Ascending aorta (tissue), 2 donors: ENCODE measurements at regions not wholly inside any gene's neighbourhood (a gene's known extent, or its start where the extent isn't known, plus 50 kb on each side); places are given as distances from the start of the nearest gene placed in this dataset.

Experiments
- DNase-seq, 2 donors: peaks; one replicate each; pipeline ENCODE4 v3.0.0-alpha.2; 2019; ENCODE audit warnings: low spot score in 2 of 2
- H3K27ac ChIP-seq, 2 donors: fragments of 200-600 bp; sonication (generic); one replicate each; pipeline ENCODE4 v1.5.1; 2016 to 2017; ENCODE audit warnings: mild to moderate bottlenecking in 1 of 2
- H3K27me3 ChIP-seq: fragments of 200-600 bp; sonication (generic); one replicate; pipeline ENCODE4 v1.5.1; 2017
- H3K36me3 ChIP-seq, 2 donors: fragments of 200-600 bp; sonication (generic); one replicate each; pipeline ENCODE4 v1.5.1; 2016
- H3K4me1 ChIP-seq, 2 donors: fragments of 200-600 bp; sonication (generic); one replicate each; pipeline ENCODE4 v1.5.1; 2016 to 2017; ENCODE audit warnings: mild to moderate bottlenecking in 1 of 2
- H3K4me3 ChIP-seq, 2 donors: fragments of 200-600 bp; sonication (generic); one replicate each; pipeline ENCODE4 v1.5.1; 2016 to 2017; ENCODE audit warnings: mild to moderate bottlenecking in 1 of 2
- H3K9me3 ChIP-seq, 2 donors: fragments of 200-600 bp; sonication (generic); one replicate each; pipeline ENCODE4 v1.5.1; 2016
- intact Hi-C: fragments of 100-400 bp; cut with DNase I; formaldehyde crosslinking; loops from one replicate; pipeline ENCODE4 v1.15.1; 2023
- TF ChIP-seq, protein P1 (sequence below), 3 experiments: fragments of 200-600 bp in 2 of 3; fragments of 450-650 bp in 1 of 3; sonication (generic) in 2 of 3; IDR thresholded peaks; one replicate each; pipeline ENCODE4 v1.5.1; 2016 to 2019; ENCODE audit warnings: antibody characterized with exemption in 3 of 3, mild to moderate bottlenecking in 1 of 3, moderate library complexity in 1 of 3

DNA sequence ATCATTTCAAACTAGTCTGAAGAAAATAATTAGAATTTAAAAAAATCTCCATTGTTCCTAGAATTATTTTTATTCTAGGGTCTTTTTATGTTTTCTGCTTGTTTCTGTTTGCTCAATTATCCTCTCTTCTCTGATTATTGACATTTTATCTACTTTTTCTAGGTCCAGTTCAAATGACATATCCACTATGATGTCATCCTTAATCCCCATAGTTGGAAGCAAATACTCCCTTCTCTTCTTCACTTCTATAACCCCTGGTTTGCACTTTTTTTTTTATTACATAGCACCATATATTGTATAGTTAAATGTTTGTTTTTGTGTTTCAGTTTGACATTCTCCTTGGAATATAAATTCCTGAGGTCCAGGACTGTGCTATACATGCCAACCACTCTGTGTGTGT is 82.6 kb downstream of the CT47B1 start:
- TF ChIP-seq, protein P1, sequence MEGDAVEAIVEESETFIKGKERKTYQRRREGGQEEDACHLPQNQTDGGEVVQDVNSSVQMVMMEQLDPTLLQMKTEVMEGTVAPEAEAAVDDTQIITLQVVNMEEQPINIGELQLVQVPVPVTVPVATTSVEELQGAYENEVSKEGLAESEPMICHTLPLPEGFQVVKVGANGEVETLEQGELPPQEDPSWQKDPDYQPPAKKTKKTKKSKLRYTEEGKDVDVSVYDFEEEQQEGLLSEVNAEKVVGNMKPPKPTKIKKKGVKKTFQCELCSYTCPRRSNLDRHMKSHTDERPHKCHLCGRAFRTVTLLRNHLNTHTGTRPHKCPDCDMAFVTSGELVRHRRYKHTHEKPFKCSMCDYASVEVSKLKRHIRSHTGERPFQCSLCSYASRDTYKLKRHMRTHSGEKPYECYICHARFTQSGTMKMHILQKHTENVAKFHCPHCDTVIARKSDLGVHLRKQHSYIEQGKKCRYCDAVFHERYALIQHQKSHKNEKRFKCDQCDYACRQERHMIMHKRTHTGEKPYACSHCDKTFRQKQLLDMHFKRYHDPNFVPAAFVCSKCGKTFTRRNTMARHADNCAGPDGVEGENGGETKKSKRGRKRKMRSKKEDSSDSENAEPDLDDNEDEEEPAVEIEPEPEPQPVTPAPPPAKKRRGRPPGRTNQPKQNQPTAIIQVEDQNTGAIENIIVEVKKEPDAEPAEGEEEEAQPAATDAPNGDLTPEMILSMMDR (IDR thresholded peaks at IDR 0.05): no peak
- no peak for DNase-seq
- intact Hi-C loops: no loop called here
- Histone ChIP-seq H3K4me3 (no peak overlapping the region), H3K27me3 (no peaks in the 10 kb centered on the region), H3K27ac (no peak overlapping the region), H3K36me3 (no peaks in the 10 kb centered on the region), H3K9me3 (no peaks in the 10 kb centered on the region), H3K4me1 (peaks cover 0 to 9% of the 10 kb centered on the region in 2 donors)

DNA sequence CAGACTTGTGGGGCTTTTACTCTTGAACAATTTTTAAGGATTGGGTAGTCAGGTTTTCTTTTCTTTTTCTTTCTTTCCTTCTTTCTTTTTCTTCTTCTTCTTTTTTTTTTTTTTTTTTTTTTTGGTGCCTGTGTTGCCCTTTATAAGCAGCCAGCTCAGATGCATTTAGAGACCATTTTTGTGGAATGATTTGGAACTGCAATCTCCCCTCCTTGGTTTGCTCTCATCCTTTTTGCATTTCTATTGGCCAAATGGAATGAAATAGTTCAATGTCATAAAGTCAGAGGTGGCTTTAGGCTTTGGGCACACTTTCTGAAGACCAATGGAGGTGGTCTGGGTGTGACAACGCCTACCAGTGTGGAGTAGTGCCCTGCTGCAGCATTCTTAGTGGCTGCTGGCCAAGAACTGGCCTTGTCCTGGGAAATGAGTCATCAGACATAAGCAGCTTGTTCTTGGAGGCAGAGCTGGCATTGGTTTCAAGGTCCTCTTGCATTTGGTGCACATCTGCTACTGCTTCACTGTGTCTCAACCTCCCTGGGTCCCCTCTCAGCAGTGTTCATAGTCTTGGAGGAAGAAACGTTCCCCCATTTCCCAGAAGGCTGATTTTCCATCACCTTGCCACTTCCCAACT is 84.5 kb downstream of the CT47B1 start:
- Histone ChIP-seq H3K27me3 (no peaks in the 10 kb centered on the region), H3K9me3 (no peaks in the 10 kb centered on the region), H3K4me3 (no peak overlapping the region), H3K4me1 (peaks cover 0 to 9% of the 10 kb centered on the region in 2 donors), H3K36me3 (no peaks in the 10 kb centered on the region), H3K27ac (no peak overlapping the region)
- peak; percentile 14 to 75 for DNase-seq
- intact Hi-C loops: no loop called here
- TF ChIP-seq, protein P1 (IDR thresholded peaks at IDR 0.05): no peak

DNA sequence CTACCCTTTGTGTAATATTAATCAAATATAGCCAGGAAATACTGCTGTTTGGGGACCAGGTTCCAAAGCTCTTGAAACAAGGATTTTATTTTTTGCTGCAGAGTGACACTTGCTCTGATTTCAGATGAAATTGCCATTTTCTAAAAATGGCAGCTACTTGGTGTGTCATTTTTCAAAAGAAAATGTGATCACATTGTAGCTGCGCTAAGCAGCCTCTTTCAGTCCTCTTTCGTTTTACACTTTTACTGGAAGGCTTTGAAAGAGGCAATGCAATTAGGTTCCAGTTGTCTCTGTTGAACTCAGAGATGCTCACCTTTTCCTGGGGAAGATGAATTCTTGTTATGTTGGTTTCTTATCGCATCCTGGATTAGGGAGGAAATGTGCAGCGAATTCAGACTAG is 85.1 kb downstream of the CT47B1 start:
- H3K27ac ChIP-seq: no peak overlapping the region
- TF ChIP-seq, protein P1 (IDR thresholded peaks at IDR 0.05): no peak
- H3K9me3 ChIP-seq: no peaks in the 10 kb centered on the region
- H3K36me3 ChIP-seq: no peaks in the 10 kb centered on the region
- no peak overlapping the region for H3K4me3 ChIP-seq
- H3K27me3 ChIP-seq: no peaks in the 10 kb centered on the region
- DNase-seq: no peak
- H3K4me1 ChIP-seq: peaks cover 0 to 9% of the 10 kb centered on the region in 2 donors
- intact Hi-C loops: no loop called here

DNA sequence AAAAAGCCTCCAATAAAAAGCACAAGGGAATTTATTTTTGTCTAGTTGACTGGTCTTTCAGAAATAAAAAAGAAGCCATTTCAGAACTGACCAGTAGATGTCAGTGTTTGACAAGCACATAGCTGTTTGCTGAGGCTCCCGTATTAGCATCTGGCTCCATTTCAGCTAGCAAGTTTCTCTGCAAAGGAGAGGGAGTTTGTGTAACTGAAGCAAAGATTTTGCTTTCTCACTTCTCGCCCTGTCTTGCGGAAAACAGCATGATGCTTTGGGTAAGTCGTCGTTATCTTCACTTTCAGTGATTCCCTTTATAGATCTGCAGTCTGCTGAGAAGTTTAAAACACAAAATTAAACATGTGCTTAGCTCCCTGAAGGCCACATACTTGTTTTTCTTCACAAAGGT is 85.5 kb downstream of the CT47B1 start:
- DNase-seq: no peak
- TF ChIP-seq, protein P1 (IDR thresholded peaks at IDR 0.05): peak in 2 of 3 experiments; percentile 78 to 83
- peaks cover 0 to 9% of the 10 kb centered on the region in 2 donors for H3K4me1 ChIP-seq
- intact Hi-C loops: no loop called here
- no peak overlapping the region for H3K4me3 ChIP-seq
- H3K27me3 ChIP-seq: no peaks in the 10 kb centered on the region
- no peaks in the 10 kb centered on the region for H3K36me3 ChIP-seq
- H3K27ac ChIP-seq: no peak overlapping the region
- H3K9me3 ChIP-seq: no peaks in the 10 kb centered on the region

DNA sequence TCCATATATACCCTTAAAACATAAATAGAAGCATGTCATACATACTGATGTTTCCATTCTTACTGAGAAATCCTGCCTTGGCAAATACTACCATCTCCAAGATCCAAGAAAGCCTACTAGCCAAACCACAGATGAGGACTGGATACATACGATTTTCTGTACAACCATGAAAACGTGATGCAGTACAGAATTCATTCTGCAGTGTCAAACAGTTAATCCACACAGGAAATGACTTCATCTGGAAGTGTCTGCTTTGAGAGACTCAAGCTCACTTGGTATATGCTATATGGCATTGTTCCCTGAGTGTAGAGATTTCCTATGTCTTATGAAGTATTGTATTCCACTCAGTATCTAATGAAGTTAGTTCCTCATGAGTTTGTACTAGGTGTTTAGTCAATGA is 94.3 kb downstream of the CT47B1 start:
- DNase-seq: no peak
- TF ChIP-seq, protein P1 (IDR thresholded peaks at IDR 0.05): no peak
- Histone ChIP-seq H3K9me3 (no peaks in the 10 kb centered on the region), H3K4me3 (no peak overlapping the region), H3K27ac (no peak overlapping the region), H3K4me1 (no peaks in the 10 kb centered on the region), H3K36me3 (no peaks in the 10 kb centered on the region), H3K27me3 (no peaks in the 10 kb centered on the region)
- intact Hi-C loops: no loop called here

DNA sequence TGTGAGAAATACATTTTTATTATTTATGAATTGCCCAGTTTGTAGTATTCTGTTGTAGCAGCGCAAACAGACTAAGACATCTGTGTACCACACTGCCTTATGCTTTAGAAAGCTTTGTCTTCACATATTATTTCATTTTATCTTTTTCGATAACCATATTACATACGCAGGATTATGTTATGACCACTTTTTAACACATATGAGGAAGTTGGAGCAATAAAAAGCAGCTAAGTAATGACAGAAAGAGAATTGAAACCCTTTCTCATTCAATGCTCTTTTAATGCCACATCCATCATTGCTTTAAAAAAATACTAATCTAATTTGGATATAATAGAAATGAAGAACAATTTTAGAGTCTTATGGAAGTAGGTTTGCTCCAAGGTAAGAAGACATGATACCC is 99.7 kb downstream of the CT47B1 start:
- no peak for DNase-seq
- intact Hi-C loops: no loop called here
- no peak overlapping the region for H3K4me3 ChIP-seq

More for the DNA sequence above, 99.7 kb downstream of the CT47B1 start:
- Histone ChIP-seq H3K27ac (no peak overlapping the region), H3K4me1 (no peaks in the 10 kb centered on the region), H3K27me3 (no peaks in the 10 kb centered on the region), H3K36me3 (no peaks in the 10 kb centered on the region), H3K9me3 (no peaks in the 10 kb centered on the region)
- TF ChIP-seq, protein P1 (IDR thresholded peaks at IDR 0.05): no peak
